AG04449 (cell line): ENCODE measurements at regions not wholly inside any gene's neighbourhood (a gene's known extent, or its start where the extent isn't known, plus 50 kb on each side); places are given as distances from the start of the nearest gene placed in this dataset.

ENCODE experiments used
- CTCF ChIA-PET: fragments of 350-600 bp; formaldehyde crosslinking; extraction: SDS; loops from one replicate; lab custom pipeline; 2021; ENCODE audit warnings: antibody characterized with exemption; lab: Yijun Ruan, JAX
- POLR2A ChIA-PET: fragments of 400-600, 350-600 bp; formaldehyde crosslinking; extraction: SDS; loops from one replicate; lab custom pipeline; 2020; ENCODE audit warnings: antibody characterized with exemption, inconsistent platforms; lab: Yijun Ruan, JAX
- DNase-seq: peaks from one replicate; pipeline ENCODE4 v3.0.0-alpha.2; 2010; ENCODE audit warnings: low read depth, low spot score
- H3K4me3 ChIP-seq: 2 replicates; pipeline ENCODE4 v1.5.1; 2011; ENCODE audit warnings: low read depth, mild to moderate bottlenecking, control low read depth, low read length
- TF ChIP-seq, protein P1 (sequence below): IDR thresholded peaks from one replicate; pipeline ENCODE4 v1.5.1; 2011; ENCODE audit warnings: mild to moderate bottlenecking, moderate library complexity, low read length, control low read depth, inconsistent platforms; ENCODE audit not compliant: insufficient read depth; ENCODE audit errors: missing control alignments

DNA sequence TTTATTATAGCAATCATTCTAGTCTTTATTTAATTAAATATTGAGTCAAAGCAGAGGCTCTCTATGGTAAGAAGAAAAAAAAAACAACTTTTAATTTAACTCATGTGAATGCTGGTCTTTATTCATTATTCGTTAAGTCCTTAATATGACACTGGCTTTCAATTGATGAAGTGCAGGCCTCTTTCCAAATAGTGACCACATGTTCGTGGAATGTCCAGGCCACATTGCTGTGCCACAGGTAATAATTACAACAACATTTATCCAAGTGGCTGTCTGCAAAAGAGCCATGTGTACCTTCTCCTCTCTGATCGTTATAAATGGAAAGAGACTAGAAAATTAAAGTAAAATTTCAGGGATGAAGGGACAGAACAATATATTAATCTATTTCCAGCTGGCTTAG is 220.1 kb upstream of the PABPC4L start:
- ChIA-PET POLR2A (no interaction called here), CTCF (no interaction called here)
- no peak overlapping the region for H3K4me3 ChIP-seq
- no peak for DNase-seq
- TF ChIP-seq, protein P1, sequence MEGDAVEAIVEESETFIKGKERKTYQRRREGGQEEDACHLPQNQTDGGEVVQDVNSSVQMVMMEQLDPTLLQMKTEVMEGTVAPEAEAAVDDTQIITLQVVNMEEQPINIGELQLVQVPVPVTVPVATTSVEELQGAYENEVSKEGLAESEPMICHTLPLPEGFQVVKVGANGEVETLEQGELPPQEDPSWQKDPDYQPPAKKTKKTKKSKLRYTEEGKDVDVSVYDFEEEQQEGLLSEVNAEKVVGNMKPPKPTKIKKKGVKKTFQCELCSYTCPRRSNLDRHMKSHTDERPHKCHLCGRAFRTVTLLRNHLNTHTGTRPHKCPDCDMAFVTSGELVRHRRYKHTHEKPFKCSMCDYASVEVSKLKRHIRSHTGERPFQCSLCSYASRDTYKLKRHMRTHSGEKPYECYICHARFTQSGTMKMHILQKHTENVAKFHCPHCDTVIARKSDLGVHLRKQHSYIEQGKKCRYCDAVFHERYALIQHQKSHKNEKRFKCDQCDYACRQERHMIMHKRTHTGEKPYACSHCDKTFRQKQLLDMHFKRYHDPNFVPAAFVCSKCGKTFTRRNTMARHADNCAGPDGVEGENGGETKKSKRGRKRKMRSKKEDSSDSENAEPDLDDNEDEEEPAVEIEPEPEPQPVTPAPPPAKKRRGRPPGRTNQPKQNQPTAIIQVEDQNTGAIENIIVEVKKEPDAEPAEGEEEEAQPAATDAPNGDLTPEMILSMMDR = no peak

- ChIA-PET POLR2A (no interaction called here), CTCF (no interaction called here)
- DNase-seq = no peak
- TF ChIP-seq, protein P1 = no peak
- no peak overlapping the region for H3K4me3 ChIP-seq
Measured at GRCh38 chr4:134408897-134409296, 207.3 kb upstream of the PABPC4L start.

- ChIA-PET CTCF (no interaction called here), POLR2A (no interaction called here)
- no peak for DNase-seq
- no peak overlapping the region for H3K4me3 ChIP-seq
- TF ChIP-seq, protein P1 = no peak
Measured at GRCh38 chr4:134401798-134402197, 200.2 kb upstream of the PABPC4L start.

DNA sequence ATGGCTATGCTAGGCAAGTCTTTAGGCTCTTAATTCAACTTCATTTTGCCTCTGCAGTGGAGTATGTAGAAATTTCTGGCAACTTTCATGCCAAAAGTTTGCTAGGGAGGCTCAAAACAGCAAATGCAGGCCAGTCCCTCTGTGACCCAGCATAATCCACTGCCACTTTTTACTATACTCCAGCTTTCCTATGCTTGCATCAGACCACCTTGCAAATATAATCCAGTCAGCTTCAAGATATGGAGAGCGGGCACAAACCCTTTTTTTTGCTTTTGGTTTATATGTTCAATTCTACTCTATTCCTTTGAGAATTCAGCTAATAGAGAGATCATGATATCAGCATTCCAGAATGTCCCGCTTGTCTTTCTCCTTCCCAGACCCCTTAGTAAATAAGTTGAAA is 192.0 kb upstream of the PABPC4L start:
- H3K4me3 ChIP-seq = no peak overlapping the region
- TF ChIP-seq, protein P1 = no peak
- no peak for DNase-seq
- ChIA-PET CTCF (no interaction called here), POLR2A (no interaction called here)

- TF ChIP-seq, protein P1 = no peak
- no peak overlapping the region for H3K4me3 ChIP-seq
- POLR2A ChIA-PET = no interaction called here
- CTCF ChIA-PET = no interaction called here
- DNase-seq = no peak
Measured at GRCh38 chr4:134390319-134390718, 188.7 kb upstream of the PABPC4L start.

DNA sequence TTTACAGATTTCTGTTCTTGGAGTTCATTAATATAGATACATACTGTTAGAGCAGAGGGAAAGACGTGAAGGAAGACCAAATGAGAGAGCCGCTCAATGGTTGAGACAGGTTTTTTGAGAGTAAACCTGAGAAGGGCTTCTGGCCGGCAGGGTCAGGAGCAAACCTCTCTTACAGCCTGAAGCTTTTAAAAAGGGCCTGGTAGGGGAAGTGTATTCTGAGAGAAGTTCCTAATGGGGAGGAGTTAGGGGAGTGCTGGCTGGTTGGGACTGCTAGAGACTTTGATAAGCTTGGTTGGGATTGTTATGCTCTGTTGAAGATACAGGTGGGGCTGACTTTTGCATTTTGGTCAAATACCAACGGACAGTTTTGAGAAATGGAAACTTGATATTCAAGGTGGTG is 186.8 kb upstream of the PABPC4L start:
- CTCF ChIA-PET = no interaction called here
- no peak overlapping the region for H3K4me3 ChIP-seq

More for the DNA sequence above, 186.8 kb upstream of the PABPC4L start:
- POLR2A ChIA-PET = no interaction called here
- DNase-seq = no peak
- TF ChIP-seq, protein P1 = no peak
